H7 (cell line): ENCODE measurements at regions not wholly inside any gene's neighbourhood (a gene's known extent, or its start where the extent isn't known, plus 50 kb on each side); places are given as distances from the start of the nearest gene placed in this dataset.
"Not testable (repeated sequence)": the region's sequence is repeated elsewhere in the genome, so short reads cannot be mapped to it uniquely, and the experiment has no call there.

Source experiments
- DNase-seq: peaks from one replicate; pipeline ENCODE4 v3.0.0; 2012
- H3K27me3 ChIP-seq: 2 replicates; pipeline ENCODE4 v1.6.0; 2011; ENCODE audit warnings: mild to moderate bottlenecking, low read length; ENCODE audit not compliant: control insufficient read depth, insufficient read depth
- H3K36me3 ChIP-seq: replicated peaks from 2 replicates; pipeline ENCODE4 v1.5.1; 2011; ENCODE audit warnings: low read length; ENCODE audit not compliant: control insufficient read depth, insufficient read depth
- H3K4me3 ChIP-seq: 2 replicates; pipeline ENCODE4 v1.5.1; 2011; ENCODE audit warnings: low read depth, mild to moderate bottlenecking, control low read depth, low read length, moderate library complexity; ENCODE audit not compliant: insufficient read depth

DNA sequence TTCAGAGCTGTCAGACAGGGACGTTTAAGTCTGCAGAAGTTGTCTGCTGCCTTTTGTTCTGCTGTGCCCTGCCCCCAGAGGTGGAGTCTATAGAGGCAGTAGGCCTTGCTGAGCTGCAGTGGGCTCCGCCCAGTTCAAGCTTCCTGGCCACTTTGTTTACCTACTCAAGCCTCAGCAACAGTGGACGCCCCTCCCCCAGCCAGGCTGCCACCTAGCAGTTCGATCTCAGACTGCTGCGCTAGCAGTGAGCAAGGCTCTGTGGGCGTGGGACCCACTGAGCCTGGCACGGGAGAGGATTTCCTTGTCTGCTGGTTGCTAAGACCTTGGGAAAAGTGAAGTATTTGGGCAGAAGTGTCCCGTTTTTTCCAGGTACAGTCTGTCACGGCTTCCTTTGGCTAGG, 59.6 kb upstream of the SMARCAD1 start:
- H3K4me3 ChIP-seq: peak overlapping the region; percentile 31
- not testable (repeated sequence) for DNase-seq

DNA sequence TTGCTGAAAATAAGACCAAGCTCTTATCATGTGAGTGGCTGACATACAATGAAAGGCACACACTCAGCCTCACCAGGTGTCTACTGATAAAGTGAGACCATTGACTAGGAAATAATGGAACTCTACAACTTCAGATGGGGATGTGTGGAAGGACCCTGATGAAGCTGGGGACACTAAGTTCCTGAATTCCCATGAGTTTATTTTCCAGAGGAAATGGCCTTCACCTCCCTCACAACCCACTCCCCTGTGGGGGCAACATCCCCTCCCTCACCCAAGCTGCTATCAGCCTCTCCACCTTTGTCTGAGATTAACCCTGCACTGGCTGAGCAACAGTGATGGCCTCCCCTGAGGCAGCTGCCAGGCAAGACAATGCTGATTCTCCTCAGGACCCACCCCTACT, 55.2 kb upstream of the SMARCAD1 start:
- H3K36me3 ChIP-seq: no peaks in the 10 kb centered on the region
- H3K4me3 ChIP-seq: no peak overlapping the region
- no peak for DNase-seq
- no peaks in the 10 kb centered on the region for H3K27me3 ChIP-seq

More for the DNA sequence above, 59.6 kb upstream of the SMARCAD1 start:
- not testable (repeated sequence) for H3K27me3 ChIP-seq, H3K36me3 ChIP-seq

DNA sequence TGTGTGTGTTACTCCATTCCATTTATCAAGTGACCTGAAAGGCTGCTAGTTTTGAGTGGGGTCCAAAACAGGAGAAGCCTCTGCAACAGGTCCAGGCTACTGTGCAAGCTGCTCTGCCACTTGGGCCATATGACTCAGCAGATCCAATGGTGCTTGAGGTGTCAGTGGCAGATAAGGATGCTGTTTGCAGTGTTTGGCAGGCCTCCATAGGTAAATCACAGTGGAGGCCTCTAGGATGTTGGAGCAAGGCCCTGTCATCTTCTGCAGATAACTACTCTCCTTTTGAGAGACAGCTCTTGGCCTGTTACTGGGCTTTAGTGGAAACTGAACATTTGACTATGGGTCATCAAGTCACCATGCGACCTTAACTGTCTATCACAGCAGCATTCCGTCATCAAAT, 52.3 kb upstream of the SMARCAD1 start:
- not testable (repeated sequence) for H3K27me3 ChIP-seq, H3K4me3 ChIP-seq, DNase-seq, H3K36me3 ChIP-seq

DNA sequence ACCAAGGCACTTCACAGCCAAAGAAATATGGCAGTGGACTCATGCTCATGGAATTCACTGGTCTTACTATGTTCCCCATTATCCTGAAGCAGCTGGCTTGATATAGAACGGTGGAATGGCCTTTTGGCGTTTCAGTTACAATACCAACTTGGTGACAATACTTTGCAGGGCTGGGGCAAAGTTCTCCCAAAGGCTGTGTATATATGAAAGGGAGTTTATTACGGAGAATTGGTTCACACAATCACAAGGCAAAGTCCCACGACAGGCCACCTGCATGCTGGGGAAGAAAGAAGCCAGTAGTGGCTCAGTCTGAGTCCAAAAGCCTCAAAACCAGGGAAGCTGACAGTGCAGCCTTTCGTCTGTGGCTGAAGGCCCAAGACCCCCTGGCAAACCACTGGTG, 50.8 kb upstream of the SMARCAD1 start:
- DNase-seq: no peak
- no peak overlapping the region for H3K4me3 ChIP-seq
- no peaks in the 10 kb centered on the region for H3K36me3 ChIP-seq
- no peaks in the 10 kb centered on the region for H3K27me3 ChIP-seq
